ENCODE measurements at regions not wholly inside any gene's neighbourhood (a gene's known extent, or its start where the extent isn't known, plus 50 kb on each side); places are given as distances from the start of the nearest gene placed in this dataset.

GRCh38 chr4:116736756-116737155 is 348.6 kb downstream of the TRAM1L1 start:
- H3K27ac ChIP-seq (ENCODE audit: poor library complexity, severe bottlenecking) = no peak overlapping the region
- H3K9me3 ChIP-seq (ENCODE audit: severe bottlenecking) = no peaks in the 10 kb centered on the region
- H3K4me1 ChIP-seq (ENCODE audit: insufficient read depth, poor library complexity, severe bottlenecking) = no peaks in the 10 kb centered on the region
- no peak overlapping the region for H3K4me3 ChIP-seq (ENCODE audit: severe bottlenecking)
- TF ChIP-seq CTCF (IDR thresholded peaks at IDR 0.05; ENCODE audit: poor library complexity, severe bottlenecking) = no peak
- DNase-seq (ENCODE audit: low spot score) (no peak), ATAC-seq (ENCODE audit: low read depth) (no peak)
- no peaks in the 10 kb centered on the region for H3K27me3 ChIP-seq (ENCODE audit: insufficient read depth, poor library complexity, severe bottlenecking)
- no peaks in the 10 kb centered on the region for H3K36me3 ChIP-seq (ENCODE audit: low read depth)

- Histone ChIP-seq H3K4me3 (ENCODE audit: severe bottlenecking) (no peak overlapping the region), H3K27ac (ENCODE audit: poor library complexity, severe bottlenecking) (no peak overlapping the region), H3K4me1 (ENCODE audit: insufficient read depth, poor library complexity, severe bottlenecking) (no peaks in the 10 kb centered on the region), H3K27me3 (ENCODE audit: insufficient read depth, poor library complexity, severe bottlenecking) (no peaks in the 10 kb centered on the region), H3K9me3 (ENCODE audit: severe bottlenecking) (no peaks in the 10 kb centered on the region), H3K36me3 (ENCODE audit: low read depth) (no peaks in the 10 kb centered on the region)
- DNase-seq (ENCODE audit: low spot score) = no peak
- ATAC-seq (ENCODE audit: low read depth) = no peak
- TF ChIP-seq CTCF (IDR thresholded peaks at IDR 0.05; ENCODE audit: poor library complexity, severe bottlenecking) = no peak
Observed at GRCh38 chr4:116734178-116734577, 351.2 kb downstream of the TRAM1L1 start.

GRCh38 chr4:116733370-116733769 is 352.0 kb downstream of the TRAM1L1 start:
- DNase-seq (ENCODE audit: low spot score) (no peak), ATAC-seq (ENCODE audit: low read depth) (no peak)
- Histone ChIP-seq H3K4me1 (ENCODE audit: insufficient read depth, poor library complexity, severe bottlenecking) (no peaks in the 10 kb centered on the region), H3K27ac (ENCODE audit: poor library complexity, severe bottlenecking) (no peak overlapping the region), H3K36me3 (ENCODE audit: low read depth) (no peaks in the 10 kb centered on the region), H3K27me3 (ENCODE audit: insufficient read depth, poor library complexity, severe bottlenecking) (no peaks in the 10 kb centered on the region), H3K9me3 (ENCODE audit: severe bottlenecking) (no peaks in the 10 kb centered on the region), H3K4me3 (ENCODE audit: severe bottlenecking) (no peak overlapping the region)
- TF ChIP-seq CTCF (IDR thresholded peaks at IDR 0.05; ENCODE audit: poor library complexity, severe bottlenecking) = no peak

GRCh38 chr4:116726523-116726922 is 358.9 kb downstream of the TRAM1L1 start:
- TF ChIP-seq CTCF (IDR thresholded peaks at IDR 0.05; ENCODE audit: poor library complexity, severe bottlenecking) = no peak
- Histone ChIP-seq H3K27ac (ENCODE audit: poor library complexity, severe bottlenecking) (no peak overlapping the region), H3K4me1 (ENCODE audit: insufficient read depth, poor library complexity, severe bottlenecking) (no peaks in the 10 kb centered on the region), H3K27me3 (ENCODE audit: insufficient read depth, poor library complexity, severe bottlenecking) (no peaks in the 10 kb centered on the region), H3K36me3 (ENCODE audit: low read depth) (no peaks in the 10 kb centered on the region), H3K4me3 (ENCODE audit: severe bottlenecking) (no peak overlapping the region), H3K9me3 (ENCODE audit: severe bottlenecking) (no peaks in the 10 kb centered on the region)
- DNase-seq (ENCODE audit: low spot score) (no peak), ATAC-seq (ENCODE audit: low read depth) (no peak)

- no peak for ATAC-seq (ENCODE audit: low read depth)
- no peak for DNase-seq (ENCODE audit: low spot score)
- TF ChIP-seq CTCF (IDR thresholded peaks at IDR 0.05; ENCODE audit: poor library complexity, severe bottlenecking) = no peak
Observed at GRCh38 chr4:116724249-116724648, 361.1 kb downstream of the TRAM1L1 start.

More at GRCh38 chr4:116724249-116724648, 361.1 kb downstream of the TRAM1L1 start:
- Histone ChIP-seq H3K27me3 (ENCODE audit: insufficient read depth, poor library complexity, severe bottlenecking) (no peaks in the 10 kb centered on the region), H3K4me1 (ENCODE audit: insufficient read depth, poor library complexity, severe bottlenecking) (no peaks in the 10 kb centered on the region), H3K36me3 (ENCODE audit: low read depth) (no peaks in the 10 kb centered on the region), H3K9me3 (ENCODE audit: severe bottlenecking) (no peaks in the 10 kb centered on the region), H3K4me3 (ENCODE audit: severe bottlenecking) (no peak overlapping the region), H3K27ac (ENCODE audit: poor library complexity, severe bottlenecking) (no peak overlapping the region)
